ENCODE measurements at regions not wholly inside any gene's neighbourhood (a gene's known extent, or its start where the extent isn't known, plus 50 kb on each side); places are given as distances from the start of the nearest gene placed in this dataset.

DNA sequence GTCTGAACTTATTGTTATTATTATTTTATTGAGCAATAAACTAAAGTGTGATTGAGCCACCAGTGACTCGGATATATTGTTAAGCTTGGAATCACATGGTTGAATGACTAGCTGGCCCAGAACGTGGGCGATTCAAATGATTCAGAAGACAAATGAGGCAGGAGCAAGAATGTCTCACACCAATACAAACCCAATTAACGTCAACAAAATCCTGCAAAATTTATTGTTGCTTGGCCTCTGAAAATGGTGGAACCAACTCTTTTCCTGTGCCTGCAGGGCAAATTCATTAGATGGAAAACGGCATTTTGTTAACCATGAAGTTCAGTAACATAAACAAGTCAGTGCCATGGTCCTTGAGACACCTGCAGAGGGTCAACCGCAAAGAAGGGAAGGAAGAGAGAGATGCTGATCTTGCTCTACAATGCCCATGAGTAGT, 482.0 kb downstream of the SETD4 start:
- H3K4me1 Mint-ChIP-seq = peaks cover 51% of the 10 kb centered on the region
- H3K36me3 Mint-ChIP-seq (ENCODE audit: low read depth) = no peaks in the 10 kb centered on the region
- peak overlapping the region; percentile 74 for H3K27ac Mint-ChIP-seq (ENCODE audit: unreplicated experiment)
- DNase-seq (ENCODE audit: low read depth, low spot score) = no peak
- H3K9me3 Mint-ChIP-seq = no peaks in the 10 kb centered on the region
- H3K4me3 Mint-ChIP-seq = no peak overlapping the region
- H3K27me3 Mint-ChIP-seq (ENCODE audit: low read depth) = no peaks in the 10 kb centered on the region
- TF ChIP-seq, protein P1, sequence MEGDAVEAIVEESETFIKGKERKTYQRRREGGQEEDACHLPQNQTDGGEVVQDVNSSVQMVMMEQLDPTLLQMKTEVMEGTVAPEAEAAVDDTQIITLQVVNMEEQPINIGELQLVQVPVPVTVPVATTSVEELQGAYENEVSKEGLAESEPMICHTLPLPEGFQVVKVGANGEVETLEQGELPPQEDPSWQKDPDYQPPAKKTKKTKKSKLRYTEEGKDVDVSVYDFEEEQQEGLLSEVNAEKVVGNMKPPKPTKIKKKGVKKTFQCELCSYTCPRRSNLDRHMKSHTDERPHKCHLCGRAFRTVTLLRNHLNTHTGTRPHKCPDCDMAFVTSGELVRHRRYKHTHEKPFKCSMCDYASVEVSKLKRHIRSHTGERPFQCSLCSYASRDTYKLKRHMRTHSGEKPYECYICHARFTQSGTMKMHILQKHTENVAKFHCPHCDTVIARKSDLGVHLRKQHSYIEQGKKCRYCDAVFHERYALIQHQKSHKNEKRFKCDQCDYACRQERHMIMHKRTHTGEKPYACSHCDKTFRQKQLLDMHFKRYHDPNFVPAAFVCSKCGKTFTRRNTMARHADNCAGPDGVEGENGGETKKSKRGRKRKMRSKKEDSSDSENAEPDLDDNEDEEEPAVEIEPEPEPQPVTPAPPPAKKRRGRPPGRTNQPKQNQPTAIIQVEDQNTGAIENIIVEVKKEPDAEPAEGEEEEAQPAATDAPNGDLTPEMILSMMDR (conservative IDR thresholded peaks at IDR 0.05) = no peak

DNA sequence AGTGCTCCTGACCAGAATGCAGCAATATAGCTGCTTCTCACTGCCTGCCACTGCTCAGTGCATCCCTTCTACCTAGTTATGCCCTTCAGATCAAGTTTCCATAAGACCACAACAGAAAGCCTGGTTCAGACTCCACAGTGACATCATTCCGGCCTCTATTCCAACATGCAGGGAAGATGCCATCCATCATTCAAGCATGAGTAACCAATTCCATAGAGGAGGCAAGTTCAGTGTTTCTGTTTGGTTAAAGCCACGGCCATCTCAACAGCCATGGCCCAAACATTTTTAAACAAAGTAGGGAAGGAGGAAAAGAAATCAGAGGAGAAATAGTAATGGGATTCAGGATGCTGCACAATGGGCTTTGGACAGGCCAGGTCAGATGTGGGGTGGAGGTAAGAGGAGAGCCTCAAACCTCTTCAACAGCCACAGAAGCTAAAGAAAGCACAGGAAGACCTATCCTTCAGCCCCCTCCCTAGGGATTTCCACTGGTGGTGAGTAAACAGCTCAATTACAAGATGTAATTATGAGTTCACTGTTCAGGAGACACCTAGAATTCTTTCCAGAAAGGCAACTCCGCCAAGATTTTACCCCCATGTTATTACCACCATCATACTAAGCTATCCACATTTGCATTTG, 484.9 kb downstream of the SETD4 start:
- Mint-ChIP-seq H3K4me1 (peaks cover 27% of the 10 kb centered on the region), H3K36me3 (ENCODE audit: low read depth) (no peaks in the 10 kb centered on the region), H3K9me3 (no peaks in the 10 kb centered on the region), H3K4me3 (no peak overlapping the region), H3K27me3 (ENCODE audit: low read depth) (no peaks in the 10 kb centered on the region), H3K27ac (ENCODE audit: unreplicated experiment) (no peak overlapping the region)
- no peak for DNase-seq (ENCODE audit: low read depth, low spot score)
- TF ChIP-seq, protein P1 (conservative IDR thresholded peaks at IDR 0.05) = no peak

DNA sequence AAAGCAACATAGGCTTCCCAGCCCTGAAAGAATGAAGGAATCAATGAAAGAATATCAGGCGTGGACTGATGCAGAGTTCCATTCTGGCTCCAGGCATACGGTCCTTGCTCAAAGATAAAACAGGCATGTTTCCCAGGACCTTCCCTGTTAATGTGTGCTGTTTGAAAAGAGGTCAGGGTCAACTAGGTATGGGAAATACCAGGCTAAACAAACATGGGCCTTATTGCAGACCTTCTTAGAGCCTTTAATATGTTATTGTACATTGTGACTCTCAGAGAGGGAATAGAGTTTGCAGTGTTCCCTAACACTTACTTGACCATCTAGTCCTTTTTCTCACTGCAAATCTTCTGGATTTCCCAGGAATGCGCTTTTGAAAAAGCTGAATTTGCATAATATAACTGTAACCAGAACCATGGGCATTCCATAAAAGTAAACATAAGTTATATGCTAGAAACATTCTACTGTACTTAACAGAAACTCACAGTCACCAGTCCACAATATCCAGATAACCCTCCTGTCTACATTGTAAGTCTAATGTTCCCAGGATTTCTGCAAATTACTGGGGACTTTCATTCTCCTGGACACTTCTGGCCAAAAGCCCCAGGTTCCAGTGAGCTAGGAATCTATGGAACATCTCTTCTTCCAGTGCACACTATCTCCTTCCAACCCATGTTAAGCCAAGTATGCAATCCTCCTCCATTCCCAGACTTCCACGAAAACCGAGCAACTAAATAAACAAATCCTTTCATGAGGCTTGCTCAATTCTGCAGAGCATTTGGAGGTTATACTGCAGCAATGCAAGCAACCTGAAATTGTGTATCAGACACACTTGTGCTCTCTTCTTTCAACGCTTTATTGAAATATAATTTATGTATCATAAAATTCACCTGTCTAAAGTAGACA, 486.6 kb downstream of the SETD4 start:
- DNase-seq (ENCODE audit: low read depth, low spot score) = no peak
- Mint-ChIP-seq H3K27ac (ENCODE audit: unreplicated experiment) (no peak overlapping the region), H3K36me3 (ENCODE audit: low read depth) (no peaks in the 10 kb centered on the region), H3K9me3 (no peaks in the 10 kb centered on the region), H3K4me3 (no peak overlapping the region), H3K27me3 (ENCODE audit: low read depth) (no peaks in the 10 kb centered on the region), H3K4me1 (peaks cover 10% of the 10 kb centered on the region)
- TF ChIP-seq, protein P1 (conservative IDR thresholded peaks at IDR 0.05) = no peak

DNA sequence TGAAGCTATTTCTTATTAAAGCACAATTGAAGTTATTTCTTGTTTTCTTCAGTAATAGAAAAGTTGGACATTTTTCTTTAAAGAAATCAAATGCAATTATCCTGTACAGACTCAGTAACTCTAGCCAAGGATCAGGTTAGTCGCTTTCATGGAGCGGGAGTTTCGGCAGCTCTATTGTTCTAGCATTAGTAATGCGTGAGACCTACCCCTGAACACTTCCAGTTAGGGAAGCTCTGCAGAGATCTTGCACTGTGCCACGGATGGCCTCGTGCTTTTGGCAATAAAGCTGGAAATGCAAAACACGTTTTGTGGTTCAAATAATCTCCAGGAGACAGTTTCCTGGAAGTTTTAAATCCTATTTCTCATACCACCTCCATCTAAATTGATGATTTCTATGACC, 488.4 kb downstream of the SETD4 start:
- TF ChIP-seq, protein P1 (conservative IDR thresholded peaks at IDR 0.05) = no peak
- H3K4me1 Mint-ChIP-seq = no peaks in the 10 kb centered on the region
- no peak overlapping the region for H3K27ac Mint-ChIP-seq (ENCODE audit: unreplicated experiment)
- no peak for DNase-seq (ENCODE audit: low read depth, low spot score)
- no peaks in the 10 kb centered on the region for H3K9me3 Mint-ChIP-seq
- H3K4me3 Mint-ChIP-seq = no peak overlapping the region
- no peaks in the 10 kb centered on the region for H3K27me3 Mint-ChIP-seq (ENCODE audit: low read depth)
- no peaks in the 10 kb centered on the region for H3K36me3 Mint-ChIP-seq (ENCODE audit: low read depth)

DNA sequence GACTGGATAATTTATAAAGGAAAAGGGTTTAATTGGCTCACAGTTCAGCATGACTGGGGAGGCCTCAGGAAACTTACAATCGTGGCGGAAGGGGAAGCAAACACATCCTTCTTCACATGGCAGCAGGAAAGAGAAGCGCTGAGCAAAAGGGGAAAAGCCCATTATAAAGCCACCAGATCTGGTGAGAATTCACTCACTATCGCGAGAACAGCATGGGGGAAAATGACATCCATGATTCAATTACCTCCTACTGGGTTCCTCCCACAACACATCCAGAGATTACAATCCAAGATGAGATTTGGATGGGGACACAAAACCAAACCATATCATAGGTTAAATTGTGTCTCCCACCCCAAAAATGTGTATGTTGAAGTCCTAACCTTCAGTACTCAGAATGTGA, 491.7 kb downstream of the SETD4 start:
- TF ChIP-seq, protein P1 (conservative IDR thresholded peaks at IDR 0.05) = no peak
- DNase-seq (ENCODE audit: low read depth, low spot score) = no peak
- no peaks in the 10 kb centered on the region for H3K27me3 Mint-ChIP-seq (ENCODE audit: low read depth)
- H3K4me1 Mint-ChIP-seq = peaks cover 15% of the 10 kb centered on the region
- H3K9me3 Mint-ChIP-seq = no peaks in the 10 kb centered on the region
- no peak overlapping the region for H3K27ac Mint-ChIP-seq (ENCODE audit: unreplicated experiment)
- no peaks in the 10 kb centered on the region for H3K36me3 Mint-ChIP-seq (ENCODE audit: low read depth)
- no peak overlapping the region for H3K4me3 Mint-ChIP-seq
